ENCODE measurements at regions not wholly inside any gene's neighbourhood (a gene's known extent, or its start where the extent isn't known, plus 50 kb on each side); places are given as distances from the start of the nearest gene placed in this dataset.

- Histone ChIP-seq H3K4me3 (replicated peaks in 1 of 3; ENCODE audit: insufficient read depth in 1 of 3, low read depth in 1 of 3, low read length in 3 of 3) (no peak overlapping the region), H3K4me2 (ENCODE audit: insufficient read depth, low read length) (no peak overlapping the region), H4K20me1 (replicated peaks; ENCODE audit: control insufficient read depth, extremely low read depth, insufficient read depth, low read length) (no peaks in the 10 kb centered on the region), H3K9me1 (replicated peaks; ENCODE audit: control insufficient read depth, extremely low read depth, insufficient read depth, low read length) (no peaks in the 10 kb centered on the region), H3K4me1 (ENCODE audit: control insufficient read depth, extremely low read depth, insufficient read depth, low read length) (no peaks in the 10 kb centered on the region), H3K9me3 (replicated peaks; ENCODE audit: control insufficient read depth, insufficient read depth, low read length) (peaks cover 8% of the 10 kb centered on the region), H3K27me3 (ENCODE audit: control insufficient read depth in 2 of 2, insufficient read depth in 2 of 2, low read length in 2 of 2) (no peaks in the 10 kb centered on the region), H3K36me3 (ENCODE audit: control insufficient read depth in 2 of 2, extremely low read depth in 1 of 2, insufficient read depth in 2 of 2, low read length in 2 of 2) (no peaks in the 10 kb centered on the region), H2AFZ (ENCODE audit: low read depth, low read length) (no peak overlapping the region), H3K27ac (ENCODE audit: insufficient read depth, low read depth, low read length) (no peak overlapping the region), H3K79me2 (ENCODE audit: control insufficient read depth, insufficient read depth, low read length) (no peaks in the 10 kb centered on the region), H3K9ac (replicated peaks; ENCODE audit: extremely low read depth, insufficient read depth, low read length) (no peak overlapping the region)
- no peak for TF ChIP-seq POLR2A (IDR thresholded peaks at IDR 0.05; ENCODE audit: low read depth, low read length)
- no peak for TF ChIP-seq MYC (IDR thresholded peaks at IDR 0.05; ENCODE audit: low read depth, low read length)
- no peak for TF ChIP-seq MAX (IDR thresholded peaks at IDR 0.05; ENCODE audit: insufficient read depth, insufficient read length)
- no peak for TF ChIP-seq GATA2 (IDR thresholded peaks at IDR 0.05; ENCODE audit: insufficient read depth, insufficient read length, low read depth, low read length)
- TF ChIP-seq, protein P1, sequence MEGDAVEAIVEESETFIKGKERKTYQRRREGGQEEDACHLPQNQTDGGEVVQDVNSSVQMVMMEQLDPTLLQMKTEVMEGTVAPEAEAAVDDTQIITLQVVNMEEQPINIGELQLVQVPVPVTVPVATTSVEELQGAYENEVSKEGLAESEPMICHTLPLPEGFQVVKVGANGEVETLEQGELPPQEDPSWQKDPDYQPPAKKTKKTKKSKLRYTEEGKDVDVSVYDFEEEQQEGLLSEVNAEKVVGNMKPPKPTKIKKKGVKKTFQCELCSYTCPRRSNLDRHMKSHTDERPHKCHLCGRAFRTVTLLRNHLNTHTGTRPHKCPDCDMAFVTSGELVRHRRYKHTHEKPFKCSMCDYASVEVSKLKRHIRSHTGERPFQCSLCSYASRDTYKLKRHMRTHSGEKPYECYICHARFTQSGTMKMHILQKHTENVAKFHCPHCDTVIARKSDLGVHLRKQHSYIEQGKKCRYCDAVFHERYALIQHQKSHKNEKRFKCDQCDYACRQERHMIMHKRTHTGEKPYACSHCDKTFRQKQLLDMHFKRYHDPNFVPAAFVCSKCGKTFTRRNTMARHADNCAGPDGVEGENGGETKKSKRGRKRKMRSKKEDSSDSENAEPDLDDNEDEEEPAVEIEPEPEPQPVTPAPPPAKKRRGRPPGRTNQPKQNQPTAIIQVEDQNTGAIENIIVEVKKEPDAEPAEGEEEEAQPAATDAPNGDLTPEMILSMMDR (IDR thresholded peaks at IDR 0.05; ENCODE audit: extremely low read depth in 1 of 2, insufficient read depth in 1 of 2, low read depth in 1 of 2, low read length in 2 of 2): no peak
- no peak for TF ChIP-seq JUN (IDR thresholded peaks at IDR 0.05; ENCODE audit: borderline replicate concordance, insufficient read depth, insufficient read length, low read depth)
- TF ChIP-seq FOS (IDR thresholded peaks at IDR 0.05; ENCODE audit: borderline replicate concordance, insufficient read depth, low read length): no peak
- no peak for TF ChIP-seq EZH2 (IDR thresholded peaks at IDR 0.05; ENCODE audit: borderline replicate concordance, low read depth, low read length, severe bottlenecking)
- no peak for TF ChIP-seq POLR2AphosphoS5 (IDR thresholded peaks at IDR 0.05; ENCODE audit: insufficient read depth, low read depth, low read length)
- dilution Hi-C loops (cut with MboI; ENCODE audit: extremely low pct_ligation_motif_present, low sequenced_read_pairs) (no loop called here), intact Hi-C loops (cut with micrococcal nuclease) (no loop called here)
- ChIA-PET CTCF (no interaction called here), POLR2A (no interaction called here)
- FAIRE-seq (no peak), DNase-seq (ENCODE audit: low read depth, low spot score) (no peak)
- BruUV-seq (replicated peaks): no TSS peak
Observed at GRCh38 chr3:5485427-5485826, 297.9 kb downstream of the EDEM1 start.

Measured in endothelial cell of umbilical vein (primary cell).